Loucy (cell line): ENCODE measurements at regions not wholly inside any gene's neighbourhood (a gene's known extent, or its start where the extent isn't known, plus 50 kb on each side); places are given as distances from the start of the nearest gene placed in this dataset.
"Not testable (repeated sequence)": the region's sequence is repeated elsewhere in the genome, so short reads cannot be mapped to it uniquely, and the experiment has no call there.

ENCODE experiments used
- H2AFZ ChIP-seq: fragments of 200-600 bp; sonication (generic); 2 replicates; pipeline ENCODE4 v1.6.0; 2016; ENCODE audit warnings: antibody characterized with exemption, mild to moderate bottlenecking, low read length, moderate library complexity
- H3F3A ChIP-seq: fragments of 200-600 bp; 2 replicates; pipeline ENCODE4 v1.6.0; 2016; ENCODE audit warnings: antibody characterized with exemption, low read depth, mild to moderate bottlenecking
- H3K27me3 ChIP-seq: fragments of 200-600 bp; sonication (generic); 2 replicates; pipeline ENCODE4 v1.6.1; 2014; ENCODE audit warnings: low read length, mild to moderate bottlenecking; ENCODE audit not compliant: insufficient read depth, poor library complexity, severe bottlenecking
- H3K36me3 ChIP-seq: fragments of 200-600 bp; sonication (generic); 2 replicates; pipeline ENCODE4 v1.6.1; 2016; ENCODE audit warnings: low read length; ENCODE audit not compliant: insufficient read depth
- H3K4me1 ChIP-seq: fragments of 200-600 bp; sonication (generic); 2 replicates; pipeline ENCODE4 v1.5.1; 2014; ENCODE audit warnings: low read length, mild to moderate bottlenecking; ENCODE audit not compliant: insufficient read depth, poor library complexity, severe bottlenecking
- H3K4me2 ChIP-seq: fragments of 200-600 bp; sonication (generic); 2 replicates; pipeline ENCODE4 v1.6.0; 2014; ENCODE audit warnings: antibody characterized with exemption, low read length, low read depth, mild to moderate bottlenecking; ENCODE audit not compliant: poor library complexity, severe bottlenecking
- H3K4me3 ChIP-seq: fragments of 200-600 bp; sonication (generic); 2 replicates; pipeline ENCODE4 v1.5.1; 2014; ENCODE audit warnings: low read length, mild to moderate bottlenecking, mixed read lengths; ENCODE audit not compliant: poor library complexity, severe bottlenecking
- H3K79me2 ChIP-seq: fragments of 200-600 bp; sonication (generic); 2 replicates; pipeline ENCODE4 v1.6.1; 2014; ENCODE audit warnings: low read length; ENCODE audit not compliant: insufficient read depth
- H3K9ac ChIP-seq: fragments of 200-600 bp; sonication (generic); 2 replicates; pipeline ENCODE4 v1.6.0; 2014; ENCODE audit warnings: mild to moderate bottlenecking, low read depth, low read length, moderate library complexity; ENCODE audit not compliant: poor library complexity, severe bottlenecking
- H3K9me2 ChIP-seq: fragments of 200-600 bp; sonication (generic); replicated peaks from 2 replicates; pipeline ENCODE4 v1.6.1; 2016; ENCODE audit warnings: low read depth, low read length, mixed read lengths
- H3K9me3 ChIP-seq: fragments of 200-600 bp; sonication (generic); 2 replicates; pipeline ENCODE4 v1.6.1; 2014; ENCODE audit warnings: mild to moderate bottlenecking, antibody characterized with exemption, low read length, low read depth; ENCODE audit not compliant: insufficient read depth
- H4K20me1 ChIP-seq: fragments of 200-600 bp; sonication (generic); 2 replicates; pipeline ENCODE4 v1.6.0; 2014; ENCODE audit warnings: antibody characterized with exemption, low read length, mild to moderate bottlenecking; ENCODE audit not compliant: insufficient read depth, poor library complexity, severe bottlenecking
- EZH2phosphoT487 ChIP-seq: fragments of 200-600 bp; IDR thresholded peaks from 2 replicates; pipeline ENCODE4 v1.6.1; 2018; ENCODE audit warnings: antibody characterized with exemption, mild to moderate bottlenecking, moderate library complexity, borderline replicate concordance
- TF ChIP-seq, protein P1 (sequence below): fragments of 200-600 bp; sonication (generic); conservative IDR thresholded peaks from 2 replicates; pipeline ENCODE4 v1.5.1; 2014; ENCODE audit warnings: mild to moderate bottlenecking, antibody characterized with exemption, low read length

DNA sequence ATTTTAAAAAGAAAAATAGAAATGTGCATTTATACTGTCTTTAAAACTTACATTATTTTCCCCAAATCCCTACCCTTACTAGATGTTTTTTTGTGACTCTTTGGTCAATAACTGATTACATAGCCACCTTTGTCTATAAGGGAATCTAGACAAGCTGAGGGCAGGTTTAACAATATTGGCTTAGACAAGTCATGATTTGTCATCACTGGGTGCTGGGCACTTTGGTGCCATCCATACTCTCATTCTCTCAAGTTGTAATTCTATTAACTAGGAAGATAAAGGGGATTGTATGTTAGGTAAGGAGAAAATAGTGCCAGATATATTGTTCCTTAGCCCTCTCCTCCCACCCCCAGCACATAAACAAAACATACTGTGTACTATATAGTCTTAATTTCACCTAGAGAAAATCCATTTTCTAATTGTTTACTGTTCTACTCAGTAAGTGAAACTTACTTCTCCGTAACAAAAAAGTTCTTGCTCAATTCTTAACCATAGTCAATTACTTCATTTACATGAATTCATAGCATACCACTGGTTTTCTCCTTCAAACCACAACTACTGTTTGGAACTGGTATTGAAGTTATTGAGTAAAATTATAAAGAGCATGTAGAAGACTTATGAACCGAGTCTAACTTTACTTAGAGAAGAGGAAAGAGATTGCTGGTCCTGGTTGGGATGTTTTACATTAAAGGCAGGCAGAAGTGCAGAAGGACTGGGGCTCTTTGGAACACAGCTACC is 877.1 kb downstream of the PDCD6IP start:
- H2AFZ ChIP-seq, result no peak overlapping the region
- H3K9me2 ChIP-seq, result no peaks in the 10 kb centered on the region
- no peaks in the 10 kb centered on the region for H3K9me3 ChIP-seq
- no peaks in the 10 kb centered on the region for H3K36me3 ChIP-seq
- no peaks in the 10 kb centered on the region for H4K20me1 ChIP-seq
- H3F3A ChIP-seq, result no peaks in the 10 kb centered on the region
- H3K4me2 ChIP-seq, result no peak overlapping the region
- H3K27me3 ChIP-seq, result no peaks in the 10 kb centered on the region
- H3K4me3 ChIP-seq, result no peak overlapping the region
- no peaks in the 10 kb centered on the region for H3K4me1 ChIP-seq
- H3K79me2 ChIP-seq, result no peaks in the 10 kb centered on the region
- no peak for TF ChIP-seq EZH2phosphoT487
- TF ChIP-seq, protein P1, sequence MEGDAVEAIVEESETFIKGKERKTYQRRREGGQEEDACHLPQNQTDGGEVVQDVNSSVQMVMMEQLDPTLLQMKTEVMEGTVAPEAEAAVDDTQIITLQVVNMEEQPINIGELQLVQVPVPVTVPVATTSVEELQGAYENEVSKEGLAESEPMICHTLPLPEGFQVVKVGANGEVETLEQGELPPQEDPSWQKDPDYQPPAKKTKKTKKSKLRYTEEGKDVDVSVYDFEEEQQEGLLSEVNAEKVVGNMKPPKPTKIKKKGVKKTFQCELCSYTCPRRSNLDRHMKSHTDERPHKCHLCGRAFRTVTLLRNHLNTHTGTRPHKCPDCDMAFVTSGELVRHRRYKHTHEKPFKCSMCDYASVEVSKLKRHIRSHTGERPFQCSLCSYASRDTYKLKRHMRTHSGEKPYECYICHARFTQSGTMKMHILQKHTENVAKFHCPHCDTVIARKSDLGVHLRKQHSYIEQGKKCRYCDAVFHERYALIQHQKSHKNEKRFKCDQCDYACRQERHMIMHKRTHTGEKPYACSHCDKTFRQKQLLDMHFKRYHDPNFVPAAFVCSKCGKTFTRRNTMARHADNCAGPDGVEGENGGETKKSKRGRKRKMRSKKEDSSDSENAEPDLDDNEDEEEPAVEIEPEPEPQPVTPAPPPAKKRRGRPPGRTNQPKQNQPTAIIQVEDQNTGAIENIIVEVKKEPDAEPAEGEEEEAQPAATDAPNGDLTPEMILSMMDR, result no peak
- no peak overlapping the region for H3K9ac ChIP-seq

DNA sequence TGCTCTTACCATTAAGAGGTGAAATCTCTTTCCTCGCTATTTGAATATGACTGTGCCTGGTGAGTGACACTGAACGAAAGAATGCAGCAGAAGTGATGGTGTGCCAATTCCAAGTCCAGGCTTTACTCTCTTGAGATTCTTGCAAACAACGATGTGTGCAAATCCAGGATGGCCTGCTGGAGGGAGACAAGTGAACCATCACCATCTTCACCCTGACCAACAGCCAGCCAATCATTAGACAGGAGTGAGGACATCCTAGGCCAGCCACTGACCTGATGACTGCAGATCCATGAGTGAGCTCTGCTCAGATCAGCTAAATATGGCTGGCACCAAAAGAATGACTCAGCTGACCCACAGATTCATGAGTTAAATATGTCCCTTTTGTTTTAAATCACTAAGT is 878.0 kb downstream of the PDCD6IP start:
- no peaks in the 10 kb centered on the region for H3K9me2 ChIP-seq
- no peak overlapping the region for H2AFZ ChIP-seq
- no peak overlapping the region for H3K4me2 ChIP-seq
- no peaks in the 10 kb centered on the region for H3K36me3 ChIP-seq
- no peaks in the 10 kb centered on the region for H3K9me3 ChIP-seq
- H3K79me2 ChIP-seq, result no peaks in the 10 kb centered on the region
- TF ChIP-seq, protein P1, result no peak
- no peak for TF ChIP-seq EZH2phosphoT487
- H4K20me1 ChIP-seq, result no peaks in the 10 kb centered on the region
- H3F3A ChIP-seq, result no peaks in the 10 kb centered on the region
- H3K4me1 ChIP-seq, result no peaks in the 10 kb centered on the region
- H3K9ac ChIP-seq, result no peak overlapping the region
- H3K4me3 ChIP-seq, result no peak overlapping the region
- H3K27me3 ChIP-seq, result no peaks in the 10 kb centered on the region

DNA sequence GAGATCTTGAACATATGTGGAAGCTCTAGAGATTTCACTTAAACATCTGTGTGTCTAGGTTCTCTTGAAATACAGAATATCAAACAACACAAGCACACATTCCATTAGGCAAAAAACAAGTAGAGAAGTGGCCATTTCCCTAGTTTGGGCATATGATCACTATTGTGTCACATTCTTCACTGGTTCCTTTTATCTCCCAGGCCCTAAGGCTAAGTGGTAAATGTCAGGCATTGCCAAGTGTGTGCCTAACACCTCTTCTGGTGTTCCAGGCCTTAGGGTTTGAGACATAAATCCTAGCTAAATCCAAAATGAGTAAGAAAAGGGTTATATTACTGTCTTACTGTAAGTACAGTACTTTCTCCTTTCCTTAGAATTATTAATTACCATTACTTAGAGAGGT is 880.1 kb downstream of the PDCD6IP start:
- Histone ChIP-seq H3K4me3 (no peak overlapping the region), H3K36me3 (no peaks in the 10 kb centered on the region), H3F3A (no peaks in the 10 kb centered on the region), H4K20me1 (no peaks in the 10 kb centered on the region), H2AFZ (no peak overlapping the region), H3K9me3 (no peaks in the 10 kb centered on the region), H3K27me3 (no peaks in the 10 kb centered on the region), H3K9ac (no peak overlapping the region), H3K4me2 (no peak overlapping the region), H3K79me2 (no peaks in the 10 kb centered on the region), H3K4me1 (no peaks in the 10 kb centered on the region), H3K9me2 (no peaks in the 10 kb centered on the region)
- TF ChIP-seq, protein P1, result no peak
- no peak for TF ChIP-seq EZH2phosphoT487

DNA sequence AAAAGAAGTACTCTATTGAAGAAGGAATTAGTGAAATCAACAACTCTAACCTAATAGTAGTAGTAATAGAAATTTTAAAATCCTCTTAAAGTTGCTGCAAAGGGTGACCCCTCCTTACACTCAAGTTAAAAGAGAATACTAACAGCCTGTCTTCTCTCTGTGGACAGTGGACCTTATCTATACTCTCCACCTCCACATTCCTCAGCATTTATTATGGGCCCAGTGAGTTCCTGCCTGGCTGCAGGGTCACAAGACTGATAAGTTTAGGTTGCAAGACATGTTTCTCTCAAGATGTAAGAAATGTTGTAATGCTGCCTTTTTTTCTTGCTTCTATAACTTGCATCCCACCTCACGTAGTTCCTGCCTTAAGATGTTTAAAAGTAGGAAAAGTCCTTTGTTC is 880.6 kb downstream of the PDCD6IP start:
- not testable (repeated sequence) for H3K4me1 ChIP-seq, H3K4me2 ChIP-seq, H3K9me2 ChIP-seq, H3K36me3 ChIP-seq, H3K27me3 ChIP-seq, H4K20me1 ChIP-seq, H3K9me3 ChIP-seq, H3K4me3 ChIP-seq, H2AFZ ChIP-seq, H3K9ac ChIP-seq, H3F3A ChIP-seq, H3K79me2 ChIP-seq
